GM12878 (cell line): ENCODE measurements at regions not wholly inside any gene's neighbourhood (a gene's known extent, or its start where the extent isn't known, plus 50 kb on each side); places are given as distances from the start of the nearest gene placed in this dataset.

ENCODE experiments used
- ATAC-seq: fragments of 200-7000 bp; cut with Tn5 transposase; 3 replicates; pipeline ENCODE4 v1.9.1; 2020; ENCODE audit warnings: mild to moderate bottlenecking, moderate library complexity
- BruUV-seq: library from RNA; stranded (reverse); fragments of 400-500 nt; replicated peaks from 2 replicates; lab custom pipeline; 2021; lab: Mats Ljungman, UMichigan
- CTCF ChIA-PET: fragments of 300-600 bp; sonication (Branson Sonifier 250); formaldehyde crosslinking; extraction: SDS; loops from one replicate; lab custom pipeline; 2021; ENCODE audit warnings: inconsistent platforms; lab: Yijun Ruan, JAX
- POLR2A ChIA-PET: fragments of 350-600 bp; formaldehyde crosslinking; extraction: SDS; loops from one replicate; lab custom pipeline; 2021; ENCODE audit warnings: inconsistent platforms; lab: Charles Lee
- RAD21 ChIA-PET: fragments of 300-600 bp; sonication (Branson Sonifier 250); formaldehyde crosslinking; loops from one replicate; lab custom pipeline; 2023; ENCODE audit warnings: antibody characterized with exemption; ENCODE audit not compliant: unreplicated experiment; lab: Charles Lee
- SMC1A ChIA-PET: fragments of 300-600 bp; sonication (Branson Sonifier 250); formaldehyde crosslinking; loops from one replicate; lab custom pipeline; 2023; ENCODE audit not compliant: unreplicated experiment, uncharacterized antibody; lab: Charles Lee
- DNase-seq: peaks from one replicate; pipeline ENCODE4 v3.0.0-alpha.2; 2011; ENCODE audit warnings: low read depth, low spot score
- FAIRE-seq: peaks from 3 replicates; lab custom pipeline; 2011; peaks lifted over from hg19 to GRCh38; lab: Jason Lieb, UNC
- H2AFZ ChIP-seq: 2 replicates; pipeline ENCODE4 v1.6.0; 2011; ENCODE audit warnings: low read depth, low read length, control low read depth; ENCODE audit not compliant: control insufficient read depth
- H3K27ac ChIP-seq: 2 replicates; pipeline ENCODE4 v1.5.1; 2011; ENCODE audit warnings: control low read depth; ENCODE audit not compliant: control insufficient read depth, insufficient read depth
- H3K27me3 ChIP-seq, 2 experiments: replicated peaks in 1 of 2; 2 replicates each; pipeline versions ENCODE4 v1.6.0 to v1.6.1; 2011; ENCODE audit warnings: low read length in 1 of 2; ENCODE audit not compliant: control insufficient read depth in 2 of 2, insufficient read depth in 2 of 2
- H3K36me3 ChIP-seq, 2 experiments: 2 replicates each; pipeline ENCODE4 v1.5.1; 2011; ENCODE audit warnings: low read length in 1 of 2; ENCODE audit not compliant: control insufficient read depth in 2 of 2, insufficient read depth in 2 of 2
- H3K4me1 ChIP-seq: 2 replicates; pipeline ENCODE4 v1.6.1; 2011; ENCODE audit warnings: mild to moderate bottlenecking, low read length, moderate library complexity, mixed read lengths; ENCODE audit not compliant: control insufficient read depth, insufficient read depth
- H3K4me2 ChIP-seq: 2 replicates; pipeline ENCODE4 v1.6.0; 2011; ENCODE audit warnings: control low read depth; ENCODE audit not compliant: control insufficient read depth, insufficient read depth
- H3K4me3 ChIP-seq: fragments of 200-600 bp; sonication (generic); 2 replicates; pipeline ENCODE4 v1.5.1; 2016
- H3K79me2 ChIP-seq: 2 replicates; pipeline ENCODE4 v1.6.0; 2011; ENCODE audit warnings: low read length; ENCODE audit not compliant: control insufficient read depth, insufficient read depth
- H3K9ac ChIP-seq: 2 replicates; pipeline ENCODE4 v1.8.0; 2011; ENCODE audit warnings: low read length, control low read depth, mixed read lengths; ENCODE audit not compliant: control insufficient read depth, insufficient read depth
- H3K9me3 ChIP-seq: replicated peaks from 3 replicates; pipeline ENCODE4 v1.5.1; 2011; ENCODE audit warnings: mild to moderate bottlenecking, low read length; ENCODE audit not compliant: control insufficient read depth, insufficient read depth
- H4K20me1 ChIP-seq: 2 replicates; pipeline ENCODE4 v1.6.0; 2011; ENCODE audit not compliant: control insufficient read depth, insufficient read depth
- CBX3 ChIP-seq: fragments of 200-600 bp; sonication (generic); IDR thresholded peaks from 2 replicates; pipeline ENCODE4 v1.6.1; 2016; ENCODE audit warnings: low read depth, borderline replicate concordance
- CREB1 ChIP-seq: IDR thresholded peaks from 2 replicates; pipeline ENCODE4 v1.6.1; 2012; ENCODE audit warnings: low read depth, mild to moderate bottlenecking, inconsistent platforms
- FOXK2 ChIP-seq: fragments of 450-650 bp; IDR thresholded peaks from 2 replicates; pipeline ENCODE4 v1.6.1; 2017; ENCODE audit warnings: mild to moderate bottlenecking, moderate library complexity
- GATAD2B ChIP-seq: fragments of 450-650 bp; conservative IDR thresholded peaks from 2 replicates; pipeline ENCODE4 v1.6.1; 2017; ENCODE audit warnings: low read depth, mild to moderate bottlenecking, moderate library complexity
- JUNB ChIP-seq: IDR thresholded peaks from 2 replicates; pipeline ENCODE4 v1.6.1; 2016; ENCODE audit warnings: antibody characterized with exemption, mild to moderate bottlenecking
- KDM1A ChIP-seq: fragments of 200-600 bp; sonication (generic); IDR thresholded peaks from 2 replicates; pipeline ENCODE4 v1.6.1; 2016; ENCODE audit warnings: borderline replicate concordance
- MTA3 ChIP-seq: IDR thresholded peaks from 2 replicates; pipeline ENCODE4 v1.6.1; 2012; ENCODE audit warnings: low read length, inconsistent platforms, borderline replicate concordance
- SIX5 ChIP-seq: IDR thresholded peaks from 2 replicates; pipeline ENCODE4 v1.6.1; 2011; ENCODE audit warnings: mild to moderate bottlenecking, low read depth, low read length, moderate library complexity; ENCODE audit not compliant: severe bottlenecking
- WRNIP1 ChIP-seq: IDR thresholded peaks from 2 replicates; pipeline ENCODE4 v1.6.1; 2011; ENCODE audit warnings: low read depth, low read length, improper control_type of control experiment, borderline replicate concordance
- ZSCAN29 ChIP-seq: fragments of 450-650 bp; IDR thresholded peaks from 2 replicates; pipeline ENCODE4 v1.6.1; 2017; ENCODE audit warnings: mild to moderate bottlenecking, moderate library complexity
- ZZZ3 ChIP-seq: IDR thresholded peaks from 2 replicates; pipeline ENCODE4 v1.6.1; 2011; ENCODE audit warnings: low read depth; ENCODE audit not compliant: control insufficient read depth, insufficient read length
- WGBS: methylation state at CpG from one replicate; pipeline ENCODE4 v1.1.6; 2016; ENCODE audit warnings: low lambda C conversion rate; ENCODE audit not compliant: insufficient replicate concordance, insufficient coverage; ENCODE audit errors: missing lambda C conversion rate; 5-methylcytosine and 5-hydroxymethylcytosine counted together
- in situ Hi-C: fragments of 300-500 bp; cut with MboI; formaldehyde crosslinking; loops from 9 replicates; pipeline ENCODE4 v1.14.3; 2018; ENCODE audit warnings: mixed read lengths
- intact Hi-C: fragments of 100-400 bp; cut with micrococcal nuclease; formaldehyde crosslinking; loops from one replicate; pipeline ENCODE4 v1.14.2; 2022; ENCODE audit not compliant: unreplicated experiment
- TF ChIP-seq, protein P1 (sequence below): fragments of 450-650 bp; conservative IDR thresholded peaks from 2 replicates; pipeline ENCODE4 v1.6.1; 2017; ENCODE audit warnings: mild to moderate bottlenecking, moderate library complexity
- TF ChIP-seq, protein P2 (sequence below): fragments of 450-650 bp; IDR thresholded peaks from 2 replicates; pipeline ENCODE4 v1.6.1; 2017; ENCODE audit warnings: mild to moderate bottlenecking, moderate library complexity
- TF ChIP-seq, protein P3 (sequence below), 3 experiments: IDR thresholded peaks in 2 of 3; conservative IDR thresholded peaks in 1 of 3; 2 replicates each; pipeline ENCODE4 v1.5.1; 2011; ENCODE audit warnings: low read depth in 3 of 3, low read length in 3 of 3, mild to moderate bottlenecking in 3 of 3, control low read depth in 2 of 3, moderate library complexity in 2 of 3, inconsistent platforms in 1 of 3, mixed read lengths in 1 of 3; ENCODE audit not compliant: control insufficient read depth in 2 of 3, insufficient read depth in 1 of 3; ENCODE audit errors: extremely low read depth in 1 of 3
- TF ChIP-seq, protein P4 (sequence below): IDR thresholded peaks from 2 replicates; pipeline ENCODE4 v1.6.1; 2012; ENCODE audit warnings: low read depth, low read length, improper control_type of control experiment

DNA sequence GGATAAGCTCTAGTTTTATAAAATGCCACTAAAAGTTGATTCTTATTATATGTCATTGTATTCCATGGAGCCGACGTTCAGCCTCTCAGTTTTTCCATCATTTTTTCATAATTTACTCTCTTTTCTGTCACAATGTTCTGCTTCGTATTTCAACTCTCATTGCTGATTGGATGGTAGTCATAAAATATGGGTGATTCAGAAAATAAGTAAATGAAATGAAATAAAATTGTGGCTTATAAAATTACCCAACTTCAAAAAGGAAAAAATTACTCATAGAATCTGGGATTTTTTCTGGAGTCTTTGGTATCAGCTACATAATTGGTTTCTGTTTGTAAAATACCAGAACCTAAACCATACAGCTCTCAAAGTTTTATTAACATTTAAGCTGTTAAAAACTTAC lies 139.7 kb upstream of the ITGA4 start:
- H4K20me1 ChIP-seq: no peaks in the 10 kb centered on the region
- DNase-seq (no peak), ATAC-seq (no peak)
- no peaks in the 10 kb centered on the region; the same call in 1 of the 2 replicates for H3K79me2 ChIP-seq
- peaks cover 15% of the 10 kb centered on the region; the same call in 1 of the 2 replicates for H3K4me1 ChIP-seq
- BruUV-seq: no TSS peak
- no peaks in the 10 kb centered on the region for H3K27me3 ChIP-seq
- WGBS: 100% methylated on average over 3 of the region's 3 CpGs
- no peaks in the 10 kb centered on the region for H3K9me3 ChIP-seq
- intact Hi-C loops (no loop called here), in situ Hi-C loops (no loop called here)
- ChIA-PET SMC1A (interaction anchor here (0.7 to 4.9 kb wide), 10 partner anchors 9 to 212 kb away, joined by 3 to 37 read pairs (median 4); partner anchors contain the start of gene ITGA4), RAD21 (interaction anchor here (1.0 to 2.9 kb wide), 7 partner anchors 9 to 149 kb away, joined by 3 to 15 read pairs (median 3); partner anchors contain the start of gene ITGA4), CTCF (interaction anchor here (0.6 to 2.9 kb wide), 9 partner anchors 14 to 258 kb away, joined by 3 to 17 read pairs (median 3); no protein-coding TSS in a partner anchor)
- H3K9ac ChIP-seq: no peak overlapping the region
- TF ChIP-seq, protein P1, sequence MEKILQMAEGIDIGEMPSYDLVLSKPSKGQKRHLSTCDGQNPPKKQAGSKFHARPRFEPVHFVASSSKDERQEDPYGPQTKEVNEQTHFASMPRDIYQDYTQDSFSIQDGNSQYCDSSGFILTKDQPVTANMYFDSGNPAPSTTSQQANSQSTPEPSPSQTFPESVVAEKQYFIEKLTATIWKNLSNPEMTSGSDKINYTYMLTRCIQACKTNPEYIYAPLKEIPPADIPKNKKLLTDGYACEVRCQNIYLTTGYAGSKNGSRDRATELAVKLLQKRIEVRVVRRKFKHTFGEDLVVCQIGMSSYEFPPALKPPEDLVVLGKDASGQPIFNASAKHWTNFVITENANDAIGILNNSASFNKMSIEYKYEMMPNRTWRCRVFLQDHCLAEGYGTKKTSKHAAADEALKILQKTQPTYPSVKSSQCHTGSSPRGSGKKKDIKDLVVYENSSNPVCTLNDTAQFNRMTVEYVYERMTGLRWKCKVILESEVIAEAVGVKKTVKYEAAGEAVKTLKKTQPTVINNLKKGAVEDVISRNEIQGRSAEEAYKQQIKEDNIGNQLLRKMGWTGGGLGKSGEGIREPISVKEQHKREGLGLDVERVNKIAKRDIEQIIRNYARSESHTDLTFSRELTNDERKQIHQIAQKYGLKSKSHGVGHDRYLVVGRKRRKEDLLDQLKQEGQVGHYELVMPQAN: no peak
- TF ChIP-seq SIX5: no peak
- TF ChIP-seq WRNIP1: no peak
- TF ChIP-seq JUNB: no peak
- no peak for TF ChIP-seq ZZZ3
- TF ChIP-seq, protein P2, sequence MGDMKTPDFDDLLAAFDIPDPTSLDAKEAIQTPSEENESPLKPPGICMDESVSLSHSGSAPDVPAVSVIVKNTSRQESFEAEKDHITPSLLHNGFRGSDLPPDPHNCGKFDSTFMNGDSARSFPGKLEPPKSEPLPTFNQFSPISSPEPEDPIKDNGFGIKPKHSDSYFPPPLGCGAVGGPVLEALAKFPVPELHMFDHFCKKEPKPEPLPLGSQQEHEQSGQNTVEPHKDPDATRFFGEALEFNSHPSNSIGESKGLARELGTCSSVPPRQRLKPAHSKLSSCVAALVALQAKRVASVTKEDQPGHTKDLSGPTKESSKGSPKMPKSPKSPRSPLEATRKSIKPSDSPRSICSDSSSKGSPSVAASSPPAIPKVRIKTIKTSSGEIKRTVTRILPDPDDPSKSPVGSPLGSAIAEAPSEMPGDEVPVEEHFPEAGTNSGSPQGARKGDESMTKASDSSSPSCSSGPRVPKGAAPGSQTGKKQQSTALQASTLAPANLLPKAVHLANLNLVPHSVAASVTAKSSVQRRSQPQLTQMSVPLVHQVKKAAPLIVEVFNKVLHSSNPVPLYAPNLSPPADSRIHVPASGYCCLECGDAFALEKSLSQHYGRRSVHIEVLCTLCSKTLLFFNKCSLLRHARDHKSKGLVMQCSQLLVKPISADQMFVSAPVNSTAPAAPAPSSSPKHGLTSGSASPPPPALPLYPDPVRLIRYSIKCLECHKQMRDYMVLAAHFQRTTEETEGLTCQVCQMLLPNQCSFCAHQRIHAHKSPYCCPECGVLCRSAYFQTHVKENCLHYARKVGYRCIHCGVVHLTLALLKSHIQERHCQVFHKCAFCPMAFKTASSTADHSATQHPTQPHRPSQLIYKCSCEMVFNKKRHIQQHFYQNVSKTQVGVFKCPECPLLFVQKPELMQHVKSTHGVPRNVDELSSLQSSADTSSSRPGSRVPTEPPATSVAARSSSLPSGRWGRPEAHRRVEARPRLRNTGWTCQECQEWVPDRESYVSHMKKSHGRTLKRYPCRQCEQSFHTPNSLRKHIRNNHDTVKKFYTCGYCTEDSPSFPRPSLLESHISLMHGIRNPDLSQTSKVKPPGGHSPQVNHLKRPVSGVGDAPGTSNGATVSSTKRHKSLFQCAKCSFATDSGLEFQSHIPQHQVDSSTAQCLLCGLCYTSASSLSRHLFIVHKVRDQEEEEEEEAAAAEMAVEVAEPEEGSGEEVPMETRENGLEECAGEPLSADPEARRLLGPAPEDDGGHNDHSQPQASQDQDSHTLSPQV: no peak
- no peak for TF ChIP-seq KDM1A
- TF ChIP-seq, protein P3, sequence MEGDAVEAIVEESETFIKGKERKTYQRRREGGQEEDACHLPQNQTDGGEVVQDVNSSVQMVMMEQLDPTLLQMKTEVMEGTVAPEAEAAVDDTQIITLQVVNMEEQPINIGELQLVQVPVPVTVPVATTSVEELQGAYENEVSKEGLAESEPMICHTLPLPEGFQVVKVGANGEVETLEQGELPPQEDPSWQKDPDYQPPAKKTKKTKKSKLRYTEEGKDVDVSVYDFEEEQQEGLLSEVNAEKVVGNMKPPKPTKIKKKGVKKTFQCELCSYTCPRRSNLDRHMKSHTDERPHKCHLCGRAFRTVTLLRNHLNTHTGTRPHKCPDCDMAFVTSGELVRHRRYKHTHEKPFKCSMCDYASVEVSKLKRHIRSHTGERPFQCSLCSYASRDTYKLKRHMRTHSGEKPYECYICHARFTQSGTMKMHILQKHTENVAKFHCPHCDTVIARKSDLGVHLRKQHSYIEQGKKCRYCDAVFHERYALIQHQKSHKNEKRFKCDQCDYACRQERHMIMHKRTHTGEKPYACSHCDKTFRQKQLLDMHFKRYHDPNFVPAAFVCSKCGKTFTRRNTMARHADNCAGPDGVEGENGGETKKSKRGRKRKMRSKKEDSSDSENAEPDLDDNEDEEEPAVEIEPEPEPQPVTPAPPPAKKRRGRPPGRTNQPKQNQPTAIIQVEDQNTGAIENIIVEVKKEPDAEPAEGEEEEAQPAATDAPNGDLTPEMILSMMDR (IDR thresholded peaks at IDR 0.05 in 2 of 3, conservative IDR thresholded peaks at IDR 0.05 in 1 of 3; ENCODE audit: control insufficient read depth in 2 of 3, extremely low read depth in 1 of 3, insufficient read depth in 1 of 3, low read depth in 3 of 3, low read length in 3 of 3): no peak
- TF ChIP-seq FOXK2: no peak
- no peak for TF ChIP-seq MTA3
- TF ChIP-seq, protein P4, sequence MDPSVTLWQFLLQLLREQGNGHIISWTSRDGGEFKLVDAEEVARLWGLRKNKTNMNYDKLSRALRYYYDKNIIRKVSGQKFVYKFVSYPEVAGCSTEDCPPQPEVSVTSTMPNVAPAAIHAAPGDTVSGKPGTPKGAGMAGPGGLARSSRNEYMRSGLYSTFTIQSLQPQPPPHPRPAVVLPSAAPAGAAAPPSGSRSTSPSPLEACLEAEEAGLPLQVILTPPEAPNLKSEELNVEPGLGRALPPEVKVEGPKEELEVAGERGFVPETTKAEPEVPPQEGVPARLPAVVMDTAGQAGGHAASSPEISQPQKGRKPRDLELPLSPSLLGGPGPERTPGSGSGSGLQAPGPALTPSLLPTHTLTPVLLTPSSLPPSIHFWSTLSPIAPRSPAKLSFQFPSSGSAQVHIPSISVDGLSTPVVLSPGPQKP: no peak
- no peak for TF ChIP-seq GATAD2B
- no peak for TF ChIP-seq CREB1
- TF ChIP-seq CBX3: no peak
- no peak for TF ChIP-seq ZSCAN29
- TF ChIP-seq, all 136 proteins: peak for 0
- no peak overlapping the region for H3K4me3 ChIP-seq
- POLR2A ChIA-PET: interaction anchor here (0.9 kb wide), 1 partner anchor 57 kb away, joined by 5 read pairs; no protein-coding TSS in a partner anchor
- H3K36me3 ChIP-seq: no peaks in the 10 kb centered on the region
- no peak overlapping the region for H3K4me2 ChIP-seq
- H2AFZ ChIP-seq: no peak overlapping the region
- H3K27ac ChIP-seq: no peak overlapping the region
- FAIRE-seq: no peak
